Upper lobe of left lung (tissue), 4 donors: ENCODE measurements at regions not wholly inside any gene's neighbourhood (a gene's known extent, or its start where the extent isn't known, plus 50 kb on each side); places are given as distances from the start of the nearest gene placed in this dataset.

ENCODE experiments used
- CTCF ChIP-seq, 6 experiments: fragments of 450-650 bp in 4 of 6; fragments of 200-600 bp in 2 of 6; sonication (generic) in 2 of 6; IDR thresholded peaks; one replicate each; pipeline ENCODE4 v1.5.1; 2016 to 2019; ENCODE audit warnings: antibody characterized with exemption in 6 of 6
- EP300 ChIP-seq, 4 donors: sonication (generic); formaldehyde crosslinking; IDR thresholded peaks; one replicate each; pipeline ENCODE4 v1.5.1; 2017; ENCODE audit warnings: antibody characterized with exemption in 4 of 4, control low read depth in 2 of 4
- POLR2A ChIP-seq, 4 donors: fragments of 450-650 bp; IDR thresholded peaks; one replicate each; pipeline ENCODE4 v1.5.1; 2016 to 2017; ENCODE audit warnings: antibody characterized with exemption in 4 of 4, mild to moderate bottlenecking in 2 of 4
- POLR2AphosphoS5 ChIP-seq, 2 donors: sonication (generic); formaldehyde crosslinking; IDR thresholded peaks; one replicate each; pipeline ENCODE4 v1.5.1; 2017; ENCODE audit warnings: antibody characterized with exemption in 2 of 2

GRCh38 chr5:25357605-25358004, 712.8 kb upstream of the CDH10 start:
- TF ChIP-seq CTCF (IDR thresholded peaks at IDR 0.05): no peak
- TF ChIP-seq POLR2A (IDR thresholded peaks at IDR 0.05): no peak
- TF ChIP-seq POLR2AphosphoS5 (IDR thresholded peaks at IDR 0.05): no peak
- TF ChIP-seq EP300 (IDR thresholded peaks at IDR 0.05): no peak
